Neural progenitor cell (in vitro differentiated cells): ENCODE measurements at regions not wholly inside any gene's neighbourhood (a gene's known extent, or its start where the extent isn't known, plus 50 kb on each side); places are given as distances from the start of the nearest gene placed in this dataset.

Source experiments
- DNase-seq: peaks from one replicate; pipeline ENCODE4 v3.0.0-alpha.2; 2016; ENCODE audit warnings: low spot score
- H2AFZ ChIP-seq: fragments of 200-600 bp; sonication (generic); replicated peaks from 2 replicates; pipeline ENCODE4 v1.6.1; 2016; ENCODE audit warnings: antibody characterized with exemption
- H3F3A ChIP-seq: fragments of 200-600 bp; sonication (generic); 2 replicates; pipeline ENCODE4 v1.6.1; 2016; ENCODE audit warnings: antibody characterized with exemption, low read depth
- H3K27ac ChIP-seq: fragments of 200-600 bp; sonication (generic); 2 replicates; pipeline ENCODE4 v1.5.1; 2016; ENCODE audit warnings: mild to moderate bottlenecking
- H3K27me3 ChIP-seq: fragments of 200-600 bp; sonication (generic); 2 replicates; pipeline ENCODE4 v1.6.1; 2016; ENCODE audit warnings: mild to moderate bottlenecking, moderate library complexity
- H3K36me3 ChIP-seq: fragments of 200-600 bp; sonication (generic); 2 replicates; pipeline ENCODE4 v1.5.1; 2016
- H3K4me1 ChIP-seq: fragments of 200-600 bp; sonication (generic); 2 replicates; pipeline ENCODE4 v1.6.1; 2016; ENCODE audit warnings: mixed run types
- H3K4me2 ChIP-seq: fragments of 200-600 bp; sonication (generic); 2 replicates; pipeline ENCODE4 v1.6.1; 2016
- H3K4me3 ChIP-seq: fragments of 200-600 bp; sonication (generic); 2 replicates; pipeline ENCODE4 v1.5.1; 2016
- H3K79me2 ChIP-seq: fragments of 200-600 bp; sonication (generic); 2 replicates; pipeline ENCODE4 v1.6.1; 2016; ENCODE audit warnings: low read depth
- H3K9ac ChIP-seq: fragments of 200-600 bp; sonication (generic); 2 replicates; pipeline ENCODE4 v1.6.1; 2016
- H3K9me3 ChIP-seq: fragments of 200-600 bp; sonication (generic); 2 replicates; pipeline ENCODE4 v1.5.1; 2016; ENCODE audit warnings: low read depth
- H4K20me1 ChIP-seq: fragments of 200-600 bp; sonication (generic); 2 replicates; pipeline ENCODE4 v1.6.1; 2016; ENCODE audit warnings: low read depth
- H3K27ac Mint-ChIP-seq: 3 replicates; pipeline ENCODE4 v1.8.0; 2021; ENCODE audit warnings: mixed read lengths
- H3K27me3 Mint-ChIP-seq: 2 replicates; pipeline ENCODE4 v1.8.0; 2022; ENCODE audit warnings: low read depth, mild to moderate bottlenecking, inconsistent platforms, moderate library complexity, mixed read lengths; ENCODE audit not compliant: insufficient read depth
- H3K36me3 Mint-ChIP-seq: 3 replicates; pipeline ENCODE4 v1.8.0; 2021; ENCODE audit warnings: mixed read lengths
- H3K4me1 Mint-ChIP-seq: 3 replicates; pipeline ENCODE4 v1.8.0; 2021; ENCODE audit warnings: mixed read lengths
- H3K4me3 Mint-ChIP-seq: 3 replicates; pipeline ENCODE4 v1.8.0; 2021; ENCODE audit warnings: mild to moderate bottlenecking, moderate library complexity, mixed read lengths
- H3K9me3 Mint-ChIP-seq: 3 replicates; pipeline ENCODE4 v1.8.0; 2020; ENCODE audit warnings: mixed read lengths
- CTCF ChIP-seq: fragments of 200-600 bp; sonication (generic); IDR thresholded peaks from 2 replicates; pipeline ENCODE4 v1.5.1; 2017; ENCODE audit warnings: antibody characterized with exemption, mild to moderate bottlenecking
- EZH2 ChIP-seq: fragments of 200-600 bp; sonication (generic); IDR thresholded peaks from 2 replicates; pipeline ENCODE4 v1.6.1; 2017; ENCODE audit warnings: antibody characterized with exemption, mild to moderate bottlenecking, moderate library complexity
- EZH2phosphoT487 ChIP-seq: fragments of 200-600 bp; sonication (generic); IDR thresholded peaks from 2 replicates; pipeline ENCODE4 v1.6.1; 2017; ENCODE audit warnings: antibody characterized with exemption

DNA sequence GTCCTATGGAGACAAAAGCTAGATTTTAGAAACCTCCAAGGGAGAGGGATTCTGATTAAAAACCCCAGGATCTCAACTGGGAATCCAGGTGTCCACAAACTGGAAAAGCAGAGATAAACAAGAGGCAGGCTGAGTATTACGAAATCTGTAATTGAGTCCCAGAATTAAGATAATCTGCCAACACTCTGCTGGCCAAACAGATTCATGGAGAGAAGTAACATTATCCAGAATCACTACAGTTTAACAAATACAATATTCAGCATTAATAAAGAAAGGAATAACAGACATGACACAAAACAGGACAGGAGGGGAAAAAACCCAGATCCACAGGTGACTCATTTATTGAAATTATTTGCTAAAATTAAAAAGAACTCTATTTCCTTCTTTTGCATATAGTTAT, 227.2 kb upstream of the NANOGP8 start:
- no peak for DNase-seq
- Histone ChIP-seq H3K4me2 (no peak overlapping the region), H3K9ac (no peak overlapping the region), H3K79me2 (no peaks in the 10 kb centered on the region), H3K27me3 (no peaks in the 10 kb centered on the region), H3K27ac (no peak overlapping the region), H2AFZ (no peak overlapping the region), H3K9me3 (no peaks in the 10 kb centered on the region), H3F3A (no peaks in the 10 kb centered on the region), H3K4me1 (no peaks in the 10 kb centered on the region), H3K36me3 (no peaks in the 10 kb centered on the region), H3K4me3 (no peak overlapping the region), H4K20me1 (no peaks in the 10 kb centered on the region)
- H3K36me3 Mint-ChIP-seq: peaks cover 2% of the 10 kb centered on the region
- peaks cover 2% of the 10 kb centered on the region for H3K27me3 Mint-ChIP-seq
- H3K9me3 Mint-ChIP-seq: peaks cover 3% of the 10 kb centered on the region
- H3K4me3 Mint-ChIP-seq: no peak overlapping the region
- TF ChIP-seq CTCF: no peak
- TF ChIP-seq EZH2: no peak
- no peak for TF ChIP-seq EZH2phosphoT487
- no peaks in the 10 kb centered on the region for H3K4me1 Mint-ChIP-seq
- no peak overlapping the region for H3K27ac Mint-ChIP-seq

GRCh38 chr15:35311615-35312014, 226.5 kb upstream of the NANOGP8 start:
- Mint-ChIP-seq H3K27ac (no peak overlapping the region), H3K4me1 (peaks cover 5% of the 10 kb centered on the region)
- no peak for DNase-seq

GRCh38 chr15:35309886-35310285, 224.8 kb upstream of the NANOGP8 start:
- H3K4me3 ChIP-seq: no peak overlapping the region
- Mint-ChIP-seq H3K27me3 (no peaks in the 10 kb centered on the region), H3K4me1 (peaks cover 20% of the 10 kb centered on the region), H3K36me3 (no peaks in the 10 kb centered on the region), H3K27ac (no peak overlapping the region), H3K4me3 (no peak overlapping the region), H3K9me3 (no peaks in the 10 kb centered on the region)
- no peaks in the 10 kb centered on the region for H3K36me3 ChIP-seq
- H3F3A ChIP-seq: no peaks in the 10 kb centered on the region
- H3K79me2 ChIP-seq: no peaks in the 10 kb centered on the region
- DNase-seq: no peak
- H3K4me2 ChIP-seq: no peak overlapping the region
- no peak overlapping the region for H2AFZ ChIP-seq
- TF ChIP-seq EZH2phosphoT487: no peak
- TF ChIP-seq CTCF: no peak
- no peak for TF ChIP-seq EZH2
- peaks cover 13% of the 10 kb centered on the region for H3K4me1 ChIP-seq
- no peaks in the 10 kb centered on the region for H3K9me3 ChIP-seq
- H3K27ac ChIP-seq: no peak overlapping the region
- H3K27me3 ChIP-seq: no peaks in the 10 kb centered on the region
- no peak overlapping the region for H3K9ac ChIP-seq
- H4K20me1 ChIP-seq: no peaks in the 10 kb centered on the region

More at GRCh38 chr15:35311615-35312014, 226.5 kb upstream of the NANOGP8 start:
- no peaks in the 10 kb centered on the region for H3K36me3 ChIP-seq
- no peak overlapping the region for H3K4me2 ChIP-seq
- H3K4me3 Mint-ChIP-seq: no peak overlapping the region
- no peak for TF ChIP-seq CTCF
- TF ChIP-seq EZH2: no peak
- TF ChIP-seq EZH2phosphoT487: no peak
- H3F3A ChIP-seq: no peaks in the 10 kb centered on the region
- no peak overlapping the region for H3K9ac ChIP-seq
- no peaks in the 10 kb centered on the region for H3K27me3 ChIP-seq
- no peak overlapping the region for H3K4me3 ChIP-seq
- H3K79me2 ChIP-seq: no peaks in the 10 kb centered on the region
- no peak overlapping the region for H3K27ac ChIP-seq
- H4K20me1 ChIP-seq: no peaks in the 10 kb centered on the region
- peaks cover 2% of the 10 kb centered on the region for H3K27me3 Mint-ChIP-seq
- peaks cover 1% of the 10 kb centered on the region for H3K4me1 ChIP-seq
- no peak overlapping the region for H2AFZ ChIP-seq
- H3K9me3 Mint-ChIP-seq: peaks cover 3% of the 10 kb centered on the region
- no peaks in the 10 kb centered on the region for H3K9me3 ChIP-seq
- H3K36me3 Mint-ChIP-seq: peaks cover 2% of the 10 kb centered on the region

- TF ChIP-seq CTCF: no peak
- TF ChIP-seq EZH2phosphoT487: no peak
- TF ChIP-seq EZH2: no peak
- Mint-ChIP-seq H3K36me3 (no peaks in the 10 kb centered on the region), H3K27ac (no peak overlapping the region), H3K4me3 (no peak overlapping the region), H3K4me1 (peaks cover 23% of the 10 kb centered on the region), H3K27me3 (no peaks in the 10 kb centered on the region), H3K9me3 (no peaks in the 10 kb centered on the region)
- Histone ChIP-seq H3K9ac (no peak overlapping the region), H3K79me2 (no peaks in the 10 kb centered on the region), H4K20me1 (no peaks in the 10 kb centered on the region), H3K9me3 (no peaks in the 10 kb centered on the region), H3K4me3 (no peak overlapping the region), H3K36me3 (no peaks in the 10 kb centered on the region), H3K27me3 (no peaks in the 10 kb centered on the region), H3K4me1 (peaks cover 13% of the 10 kb centered on the region), H3K27ac (no peak overlapping the region), H3F3A (no peaks in the 10 kb centered on the region), H3K4me2 (no peak overlapping the region), H2AFZ (no peak overlapping the region)
- DNase-seq: no peak
Observed at GRCh38 chr15:35308802-35309201, 223.7 kb upstream of the NANOGP8 start.
